GM12891 (cell line): ENCODE measurements at regions not wholly inside any gene's neighbourhood (a gene's known extent, or its start where the extent isn't known, plus 50 kb on each side); places are given as distances from the start of the nearest gene placed in this dataset.

ENCODE experiments used
- POLR2A ChIP-seq: IDR thresholded peaks from 2 replicates; pipeline ENCODE4 v1.6.1; 2011; ENCODE audit warnings: low read depth, low read length, control low read depth
- SPI1 ChIP-seq: IDR thresholded peaks from 2 replicates; pipeline ENCODE4 v1.6.1; 2011; ENCODE audit warnings: low read depth, low read length, control low read depth

DNA sequence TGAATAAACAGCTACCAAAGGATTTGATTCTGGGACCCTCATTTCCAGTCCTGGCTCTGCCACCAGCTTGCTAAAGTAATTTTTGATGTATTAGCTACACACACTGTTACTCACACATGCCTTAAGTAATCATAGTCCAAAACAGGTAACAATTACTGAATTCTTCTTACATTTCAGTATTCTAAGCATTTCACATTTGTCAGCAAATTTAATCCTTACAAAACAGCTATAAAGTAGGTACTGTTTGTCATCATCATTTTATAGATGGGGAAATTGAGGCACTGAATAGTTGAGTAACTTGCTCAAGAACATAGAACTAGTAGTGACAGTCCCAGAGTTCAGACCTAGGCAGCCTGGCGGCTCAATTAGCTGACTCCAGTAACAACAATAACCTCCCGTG, 272.6 kb downstream of the QKI start:
- TF ChIP-seq POLR2A (no peak), SPI1 (no peak)
